ENCODE measurements at regions not wholly inside any gene's neighbourhood (a gene's known extent, or its start where the extent isn't known, plus 50 kb on each side); places are given as distances from the start of the nearest gene placed in this dataset.
"Not testable (repeated sequence)": the region's sequence is repeated elsewhere in the genome, so short reads cannot be mapped to it uniquely, and the experiment has no call there.

- DNase-seq (ENCODE audit: low read depth): no peak
- no peak for TF ChIP-seq CTCF (conservative IDR thresholded peaks at IDR 0.05; ENCODE audit: low read length)
- no peak overlapping the region for H3K4me3 ChIP-seq (ENCODE audit: low read length)
Measured at GRCh38 chr17:68106085-68106484, 70.5 kb downstream of the KPNA2 start.

GRCh38 chr17:68107373-68107772 is 71.8 kb downstream of the KPNA2 start:
- H3K4me3 ChIP-seq (ENCODE audit: low read length): no peak overlapping the region
- no peak for DNase-seq (ENCODE audit: low read depth)
- no peak for TF ChIP-seq CTCF (conservative IDR thresholded peaks at IDR 0.05; ENCODE audit: low read length)

- no peak for TF ChIP-seq CTCF (conservative IDR thresholded peaks at IDR 0.05; ENCODE audit: low read length)
- no peak for DNase-seq (ENCODE audit: low read depth)
- H3K4me3 ChIP-seq (ENCODE audit: low read length): no peak overlapping the region
Measured at GRCh38 chr17:68108313-68109000, 72.9 kb downstream of the KPNA2 start.

DNA sequence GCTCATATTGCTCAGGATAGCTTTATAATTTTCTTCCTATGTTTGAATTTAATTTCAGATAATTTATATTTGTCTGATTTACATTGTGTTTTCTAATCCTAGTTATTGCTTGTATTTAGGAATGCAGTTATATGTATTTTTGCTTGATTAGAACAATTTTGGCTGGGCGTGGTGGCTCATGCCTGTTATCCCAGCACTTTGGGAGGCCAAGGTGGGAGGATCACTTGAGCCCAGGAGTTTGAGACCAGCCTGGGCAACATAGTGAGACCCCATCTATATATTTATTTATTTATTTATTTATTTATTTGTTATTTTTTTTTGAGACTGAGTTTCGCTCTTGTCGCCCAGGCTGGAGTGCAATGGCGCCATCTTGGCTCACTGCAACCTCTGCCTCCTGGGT is 73.9 kb downstream of the KPNA2 start:
- not testable (repeated sequence) for H3K4me3 ChIP-seq (ENCODE audit: low read length); DNase-seq (ENCODE audit: low read depth)

GRCh38 chr17:68116211-68116610 is 80.7 kb downstream of the KPNA2 start:
- not testable (repeated sequence) for DNase-seq (ENCODE audit: low read depth); H3K4me3 ChIP-seq (ENCODE audit: low read length)

DNA sequence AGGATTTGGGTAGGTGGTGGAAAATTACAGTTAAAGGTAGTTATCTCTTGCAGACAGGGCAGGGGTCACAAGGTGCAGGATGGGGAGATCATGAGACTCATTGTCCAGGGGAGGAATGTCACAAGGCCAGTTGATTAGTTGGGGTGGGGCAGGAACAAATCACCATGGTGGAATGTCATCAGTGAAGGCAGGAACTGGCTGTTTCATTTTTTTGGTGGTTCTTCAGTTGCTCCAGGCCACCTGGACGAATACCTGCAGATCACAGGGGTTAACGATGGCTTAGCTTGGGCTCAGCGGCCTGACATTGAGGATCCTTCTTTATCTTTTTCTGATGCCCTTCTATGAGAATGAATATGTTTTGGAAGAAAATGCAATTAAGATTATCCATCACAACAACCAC is 87.1 kb downstream of the KPNA2 start:
- DNase-seq (ENCODE audit: low read depth): no peak
- no peak for TF ChIP-seq CTCF (conservative IDR thresholded peaks at IDR 0.05; ENCODE audit: low read length)
- H3K4me3 ChIP-seq (ENCODE audit: low read length): no peak overlapping the region

DNA sequence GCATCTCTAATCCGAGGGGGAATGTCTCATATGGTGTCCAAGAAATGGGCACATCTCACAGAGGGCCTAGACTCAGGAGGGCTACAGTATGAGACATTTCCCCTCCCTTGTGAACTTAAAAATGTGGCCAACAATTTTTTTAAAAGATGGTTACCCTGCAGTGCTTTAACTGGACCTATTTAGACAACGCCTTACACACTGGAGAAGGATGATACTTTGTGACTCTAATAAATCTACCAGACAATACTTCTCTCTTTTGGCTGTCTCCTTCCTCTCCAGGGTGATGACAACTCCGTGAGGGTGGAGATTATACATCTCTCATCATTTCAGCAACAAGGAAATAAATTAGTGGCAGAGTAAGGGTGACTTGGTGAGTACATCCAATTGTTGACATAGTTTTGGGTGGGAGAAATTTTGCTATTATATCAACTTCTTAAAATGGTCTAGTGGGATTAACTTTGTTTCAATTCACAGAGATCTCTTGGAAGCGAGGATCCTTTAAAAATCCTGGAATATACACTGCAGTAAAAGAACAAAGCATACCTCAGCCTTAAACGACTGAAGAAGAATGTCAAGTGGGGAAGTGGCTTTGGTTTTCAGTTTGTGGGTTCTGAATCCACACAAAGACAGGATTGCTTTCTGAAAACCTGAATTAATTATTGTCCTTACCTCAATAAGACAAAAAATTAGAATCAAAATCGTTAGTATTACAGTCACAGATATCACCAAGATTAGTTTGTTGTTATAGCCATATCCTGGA is 89.8 kb downstream of the KPNA2 start:
- H3K4me3 ChIP-seq (ENCODE audit: low read length): no peak overlapping the region
- DNase-seq (ENCODE audit: low read depth): no peak
- TF ChIP-seq CTCF (conservative IDR thresholded peaks at IDR 0.05; ENCODE audit: low read length): no peak

- H3K4me3 ChIP-seq (ENCODE audit: low read length): no peak overlapping the region
- no peak for DNase-seq (ENCODE audit: low read depth)
- TF ChIP-seq CTCF (conservative IDR thresholded peaks at IDR 0.05; ENCODE audit: low read length): no peak
Measured at GRCh38 chr17:68127914-68128313, 92.4 kb downstream of the KPNA2 start.

Measured in AG10803 (cell line).